IPS DF 6.9 (cell line): ENCODE measurements at regions not wholly inside any gene's neighbourhood (a gene's known extent, or its start where the extent isn't known, plus 50 kb on each side); places are given as distances from the start of the nearest gene placed in this dataset.

ENCODE experiments used
- DNase-seq: peaks from one replicate; pipeline ENCODE4 v3.0.0-alpha.2; 2013; ENCODE audit warnings: low read depth, low spot score
- H3K27ac ChIP-seq: one replicate; pipeline ENCODE4 v1.5.1; 2013; ENCODE audit warnings: low read length, control low read depth
- H3K27me3 ChIP-seq: 2 replicates; pipeline ENCODE4 v1.6.1; 2013; ENCODE audit warnings: mild to moderate bottlenecking, low read length; ENCODE audit not compliant: control insufficient read depth, insufficient read depth
- H3K36me3 ChIP-seq: 2 replicates; pipeline ENCODE4 v1.6.1; 2013; ENCODE audit warnings: low read length; ENCODE audit not compliant: control insufficient read depth, insufficient read depth
- H3K4me1 ChIP-seq: 2 replicates; pipeline ENCODE4 v1.6.1; 2013; ENCODE audit warnings: low read length; ENCODE audit not compliant: control insufficient read depth, insufficient read depth
- H3K4me3 ChIP-seq: 2 replicates; pipeline ENCODE4 v1.5.1; 2013; ENCODE audit warnings: mild to moderate bottlenecking, low read length
- H3K9me3 ChIP-seq: 2 replicates; pipeline ENCODE4 v1.6.1; 2013; ENCODE audit warnings: low read length, inconsistent platforms; ENCODE audit not compliant: control insufficient read depth, insufficient read depth
- WGBS: extraction: QIAGEN DNeasy Blood & Tissue Kit; methylation state at CpG from one replicate; pipeline ENCODE4 v1.1.7; 2013; ENCODE audit warnings: mixed read lengths, missing lambda C conversion rate; ENCODE audit not compliant: insufficient read length, insufficient coverage; 5-methylcytosine and 5-hydroxymethylcytosine counted together

DNA sequence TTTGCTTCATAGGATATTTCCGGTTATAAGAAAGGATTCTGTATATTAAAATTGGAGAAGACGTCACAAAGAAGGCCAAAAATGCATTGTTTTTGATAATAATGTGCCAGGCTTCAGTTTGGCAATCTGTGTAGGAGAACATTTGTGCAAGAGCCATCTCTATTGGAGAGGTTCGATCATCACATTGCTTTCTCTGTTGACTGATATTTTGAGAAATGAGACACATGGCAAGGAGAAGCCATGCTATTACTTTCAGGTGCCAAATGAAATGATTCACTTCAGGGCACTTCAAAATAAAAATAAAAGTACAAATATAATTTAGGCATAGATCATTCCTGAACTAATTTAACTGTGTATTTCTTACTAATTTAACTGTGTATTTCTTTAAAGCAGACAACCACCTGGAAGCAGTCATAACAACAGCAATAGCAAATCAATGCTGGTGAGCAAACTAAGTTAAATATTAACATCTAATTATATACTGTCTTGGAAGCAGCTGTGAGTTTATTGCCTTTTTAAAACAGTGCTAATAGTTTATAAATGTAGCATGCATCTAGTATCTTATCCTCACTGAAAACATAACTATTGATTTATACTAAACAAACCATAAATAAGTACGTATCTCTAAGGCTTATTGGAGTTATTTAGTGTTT, 50.2 kb upstream of the CHST9 start:
- H3K27ac ChIP-seq: no peak overlapping the region
- no peaks in the 10 kb centered on the region for H3K36me3 ChIP-seq
- H3K4me3 ChIP-seq: no peak overlapping the region
- no peaks in the 10 kb centered on the region for H3K27me3 ChIP-seq
- WGBS: no CpG with 5 or more reads among the region's 4 CpGs
- peaks cover 2% of the 10 kb centered on the region; the same call in 1 of the 2 replicates for H3K4me1 ChIP-seq
- DNase-seq: no peak
- H3K9me3 ChIP-seq: no peaks in the 10 kb centered on the region
